ENCODE measurements at regions not wholly inside any gene's neighbourhood (a gene's known extent, or its start where the extent isn't known, plus 50 kb on each side); places are given as distances from the start of the nearest gene placed in this dataset.
"Not testable (repeated sequence)": the region's sequence is repeated elsewhere in the genome, so short reads cannot be mapped to it uniquely, and the experiment has no call there.

DNA sequence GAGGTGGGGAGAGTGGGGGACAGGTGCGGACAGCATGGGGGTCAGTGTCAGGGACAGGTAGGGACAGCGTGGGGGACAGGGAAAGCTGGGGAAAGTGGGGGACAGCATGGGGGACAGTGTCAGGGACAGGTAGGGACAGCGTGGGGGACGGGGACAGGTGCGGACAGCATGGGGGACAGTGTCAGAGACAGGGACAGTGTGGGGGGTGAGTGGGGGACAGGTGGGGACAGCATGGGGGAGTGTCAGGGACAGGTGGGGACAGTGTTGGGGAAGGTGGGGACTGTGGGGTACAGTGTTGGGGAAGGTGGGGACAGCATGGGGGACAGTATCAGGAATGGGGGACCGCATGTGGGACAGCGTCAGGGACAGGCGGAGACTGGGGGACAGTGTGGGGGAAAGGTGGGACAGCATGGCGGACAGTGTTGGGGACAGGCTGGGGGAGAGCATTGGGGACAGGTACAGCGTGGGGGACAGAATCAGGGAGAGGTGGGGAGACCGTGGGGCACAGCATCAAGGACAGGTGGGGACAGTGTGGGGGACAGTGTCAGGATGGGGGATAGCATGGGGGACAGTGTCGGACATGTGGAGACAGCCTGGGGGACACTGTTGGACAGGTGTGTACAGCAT is 96.1 kb downstream of the TMEM121 start:
- DNase-seq = no peak

DNA sequence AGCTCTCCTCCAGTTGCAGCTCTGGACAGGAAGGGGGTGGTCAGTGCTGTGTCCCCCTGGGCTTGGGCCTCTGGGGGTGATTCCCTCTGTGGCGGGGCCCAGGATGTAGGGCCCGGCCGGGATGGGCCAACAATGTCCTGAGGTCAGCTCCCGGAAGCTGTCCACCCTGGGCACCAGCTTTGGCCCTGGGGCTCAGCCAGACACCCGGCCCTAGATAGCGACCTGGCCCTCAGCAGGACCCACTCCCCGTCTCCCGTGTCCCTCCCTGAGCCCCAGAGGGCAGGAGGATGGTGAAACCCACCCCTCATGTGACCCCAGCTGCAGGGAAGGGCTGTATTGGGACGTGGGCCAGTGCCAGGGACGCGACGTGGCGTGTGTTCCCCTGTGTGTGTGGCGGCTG is 96.8 kb downstream of the TMEM121 start:
- not testable (repeated sequence) for DNase-seq

DNA sequence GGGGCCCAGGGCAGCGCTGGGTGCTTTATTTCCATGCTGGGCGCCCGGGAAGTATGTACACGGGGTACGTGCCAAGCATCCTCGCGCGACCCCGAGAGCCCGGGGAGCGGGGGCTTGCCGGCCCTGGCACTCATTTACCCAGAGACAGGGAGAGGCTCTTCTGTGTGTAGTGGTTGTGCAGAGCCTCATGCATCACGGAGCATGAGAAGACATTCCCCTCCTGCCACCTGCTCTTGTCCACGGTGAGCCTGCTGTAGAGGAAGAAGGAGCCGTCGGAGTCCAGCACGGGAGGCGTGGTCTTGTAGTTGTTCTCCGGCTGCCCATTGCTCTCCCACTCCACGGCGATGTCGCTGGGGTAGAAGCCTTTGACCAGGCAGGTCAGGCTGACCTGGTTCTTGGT is 98.0 kb downstream of the TMEM121 start:
- not testable (repeated sequence) for DNase-seq

- DNase-seq = not testable (repeated sequence)
These were observed 98.5 kb downstream of the TMEM121 start for GRCh38 chr14:105624749-105625434.

DNA sequence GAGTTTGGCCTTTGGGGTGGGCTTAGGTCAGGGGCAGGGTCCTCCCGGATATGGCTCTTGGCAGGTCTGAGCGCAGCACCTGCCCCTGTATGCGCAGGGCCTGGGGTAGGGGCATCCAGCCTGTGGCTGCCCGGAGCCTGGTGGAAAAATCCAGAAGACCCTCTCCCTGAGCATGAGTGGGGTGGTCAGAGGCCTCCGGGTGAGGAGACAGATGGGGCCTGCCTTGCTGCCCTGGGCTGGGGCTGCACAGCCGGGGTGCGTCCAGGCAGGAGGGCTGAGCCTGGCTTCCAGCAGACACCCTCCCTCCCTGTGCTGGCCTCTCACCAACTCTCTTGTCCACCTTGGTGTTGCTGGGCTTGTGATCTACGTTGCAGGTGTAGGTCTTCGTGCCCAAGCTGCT is 99.1 kb downstream of the TMEM121 start:
- not testable (repeated sequence) for DNase-seq

GRCh38 chr14:105626111-105626510 is 99.7 kb downstream of the TMEM121 start:
- DNase-seq = not testable (repeated sequence)

- not testable (repeated sequence) for DNase-seq
These were observed 100.3 kb downstream of the TMEM121 start for GRCh38 chr14:105626651-105627050.

DNA sequence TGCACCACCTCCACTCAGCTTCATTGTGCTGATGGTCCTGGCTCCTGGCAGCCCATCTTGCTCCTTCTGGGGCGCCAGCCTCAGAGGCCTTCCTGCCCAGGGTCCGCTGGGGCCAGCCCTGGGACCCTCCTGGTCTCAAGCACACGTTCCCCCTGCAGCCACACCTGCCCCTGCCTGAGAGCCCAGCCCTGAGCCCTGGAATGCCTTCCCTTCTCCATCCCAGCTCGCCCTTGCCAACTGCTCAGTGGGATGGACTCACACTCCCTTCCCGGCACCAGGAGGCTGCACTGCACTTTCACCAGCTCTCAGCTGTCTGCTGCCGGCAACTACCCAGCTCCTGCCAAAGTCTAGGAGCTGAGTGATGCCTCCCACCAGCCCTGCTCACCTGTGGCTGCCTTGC is 100.9 kb downstream of the TMEM121 start:
- DNase-seq = not testable (repeated sequence)

GRCh38 chr14:105627701-105628100 is 101.3 kb downstream of the TMEM121 start:
- no peak for DNase-seq

- DNase-seq = not testable (repeated sequence)
These were observed 101.7 kb downstream of the TMEM121 start for GRCh38 chr14:105628126-105628525.

DNA sequence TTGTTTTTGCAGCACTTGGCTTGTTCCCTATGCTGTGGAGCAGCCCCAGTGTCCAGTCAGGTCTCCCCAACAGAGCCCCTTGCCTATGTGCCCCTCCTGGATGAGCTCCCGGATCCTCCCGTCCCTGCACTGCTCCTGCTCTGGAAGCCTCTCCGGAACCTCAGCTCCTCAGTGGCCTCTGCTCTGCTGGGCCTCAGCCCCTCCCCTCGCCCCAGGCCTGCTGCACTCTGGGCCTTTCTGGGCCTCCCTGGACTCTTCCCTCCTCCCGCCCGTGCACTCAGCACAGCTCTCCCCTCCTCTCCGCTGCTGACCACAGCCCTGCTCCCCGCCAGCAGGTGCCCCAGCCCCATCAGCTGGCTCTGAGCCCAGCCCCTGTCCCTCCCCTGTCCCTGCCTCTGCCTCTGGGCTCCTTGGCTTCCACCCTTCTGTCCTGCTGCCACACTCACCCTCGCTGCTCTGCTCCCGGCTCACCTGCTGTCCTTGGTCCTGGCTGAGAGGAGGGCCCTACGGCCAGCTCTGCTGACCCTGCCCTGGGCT is 102.2 kb downstream of the TMEM121 start:
- not testable (repeated sequence) for DNase-seq

GRCh38 chr14:105629091-105629885 is 102.9 kb downstream of the TMEM121 start:
- DNase-seq = not testable (repeated sequence)

- no peak for DNase-seq
These were observed 103.5 kb downstream of the TMEM121 start for GRCh38 chr14:105629886-105630215.

GRCh38 chr14:105630293-105630934 is 104.0 kb downstream of the TMEM121 start:
- DNase-seq = not testable (repeated sequence)

- not testable (repeated sequence) for DNase-seq
These were observed 104.8 kb downstream of the TMEM121 start for GRCh38 chr14:105630935-105631779.

DNA sequence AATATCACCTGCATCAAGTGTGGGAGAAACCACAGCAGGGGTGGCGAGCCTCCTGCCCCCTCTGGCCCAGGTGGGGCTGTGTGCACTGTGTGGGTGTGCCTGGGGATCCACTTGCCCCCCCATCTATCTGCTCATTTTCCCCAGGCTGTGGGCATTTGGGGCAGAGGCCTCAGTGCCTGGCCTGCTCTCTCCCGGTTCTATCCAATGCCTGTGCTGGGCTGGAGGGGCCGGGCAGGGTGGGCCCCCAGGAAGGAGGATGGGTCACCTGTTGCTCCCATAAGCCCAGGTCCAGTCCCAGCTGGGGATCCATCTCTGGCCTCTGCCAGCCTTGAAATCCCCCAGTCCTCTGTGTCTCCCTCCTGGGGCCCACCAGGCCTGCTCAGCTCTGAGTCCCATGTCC is 105.6 kb downstream of the TMEM121 start:
- DNase-seq = no peak

DNA sequence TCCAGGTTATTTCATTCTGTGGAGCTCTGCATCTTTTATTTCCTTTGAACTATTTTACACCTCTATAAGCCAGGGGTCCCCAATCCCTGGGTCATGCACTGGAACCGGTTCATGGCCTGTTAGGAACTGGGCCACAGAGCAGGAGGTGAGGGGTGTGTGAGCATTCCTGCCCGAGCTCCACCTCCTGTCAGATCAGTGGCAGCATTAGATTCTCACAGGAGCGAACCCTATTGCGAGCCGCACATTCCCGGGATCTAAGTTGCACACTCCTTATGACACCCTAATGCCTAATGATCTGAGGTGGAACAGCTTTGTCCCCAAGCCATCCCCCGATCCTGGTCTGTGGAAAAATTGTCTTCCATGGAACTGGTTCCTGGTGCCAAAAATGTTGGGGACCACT is 107.2 kb downstream of the TMEM121 start:
- not testable (repeated sequence) for DNase-seq

DNA sequence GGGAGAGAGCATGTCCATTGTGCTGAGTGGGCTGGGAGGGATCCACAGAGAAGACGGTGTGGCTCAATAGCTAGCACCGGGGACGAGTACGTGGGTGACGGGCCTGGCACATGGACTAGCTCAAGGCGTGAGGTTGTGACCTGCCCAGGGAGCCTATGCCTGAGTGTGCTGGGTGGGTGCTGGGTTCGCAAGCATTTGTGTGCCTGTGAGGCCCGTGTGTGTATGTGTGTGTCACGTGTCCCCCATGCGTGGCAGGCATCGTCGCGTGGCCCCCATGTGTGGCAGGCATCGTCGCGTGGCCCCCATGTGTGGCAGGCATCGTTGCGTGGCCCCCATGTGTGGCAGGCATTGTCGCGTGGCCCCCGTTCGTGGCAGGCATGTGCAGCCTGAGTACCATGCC is 109.2 kb downstream of the TMEM121 start:
- DNase-seq = no peak

- not testable (repeated sequence) for DNase-seq
These were observed 109.6 kb downstream of the TMEM121 start for GRCh38 chr14:105636021-105636420.

DNA sequence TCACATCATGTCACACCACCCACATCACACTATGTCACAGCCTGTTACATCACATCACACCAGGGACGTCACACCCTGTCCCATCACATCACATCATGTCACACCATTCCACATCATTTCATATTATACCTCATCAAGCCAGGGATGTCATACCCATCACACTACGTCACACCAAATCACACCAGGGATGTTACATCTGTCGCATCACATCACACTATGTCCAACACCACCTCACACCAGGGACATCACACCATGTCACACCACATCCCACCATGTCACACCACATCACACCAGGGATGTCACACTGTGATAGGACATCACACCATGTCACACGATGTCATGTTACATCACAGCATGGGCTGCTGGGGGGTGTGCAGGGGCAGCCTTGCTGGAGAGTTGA is 110.6 kb downstream of the TMEM121 start:
- no peak for DNase-seq

- DNase-seq = not testable (repeated sequence)
These were observed 111.0 kb downstream of the TMEM121 start for GRCh38 chr14:105637345-105637744.
